ENCODE measurements at regions not wholly inside any gene's neighbourhood (a gene's known extent, or its start where the extent isn't known, plus 50 kb on each side); places are given as distances from the start of the nearest gene placed in this dataset.

- H3K27ac ChIP-seq: no peak overlapping the region
- no peak overlapping the region for H3K4me3 ChIP-seq
- no peaks in the 10 kb centered on the region for H3K4me1 ChIP-seq
- peaks cover 0 to 6% of the 10 kb centered on the region in 2 donors for H3K27me3 ChIP-seq
- intact Hi-C loops (cut with DNase I; ENCODE audit: low total_unique reads): no loop called here
- H3K9me3 ChIP-seq: no peaks in the 10 kb centered on the region
- DNase-seq (ENCODE audit: low spot score in 2 of 2): no peak
- H3K36me3 ChIP-seq: no peaks in the 10 kb centered on the region
- no peak for TF ChIP-seq POLR2A (IDR thresholded peaks at IDR 0.05)
- no peak for TF ChIP-seq CTCF (IDR thresholded peaks at IDR 0.05)
- TF ChIP-seq POLR2AphosphoS5 (IDR thresholded peaks at IDR 0.05): no peak
Observed at GRCh38 chr11:131254254-131254653, 116.2 kb upstream of the NTM start.

- Histone ChIP-seq H3K4me3 (no peak overlapping the region), H3K9me3 (peaks cover 0 to 6% of the 10 kb centered on the region in 2 donors), H3K27ac (no peak overlapping the region), H3K27me3 (peaks cover 0 to 4% of the 10 kb centered on the region in 2 donors), H3K4me1 (no peaks in the 10 kb centered on the region), H3K36me3 (no peaks in the 10 kb centered on the region)
- DNase-seq (ENCODE audit: low spot score in 2 of 2): no peak
- intact Hi-C loops (cut with DNase I; ENCODE audit: low total_unique reads): no loop called here
- TF ChIP-seq POLR2AphosphoS5 (IDR thresholded peaks at IDR 0.05) (no peak), CTCF (IDR thresholded peaks at IDR 0.05) (no peak), POLR2A (IDR thresholded peaks at IDR 0.05) (no peak)
Observed at GRCh38 chr11:131274233-131274632, 96.2 kb upstream of the NTM start.

- no peak overlapping the region for H3K4me3 ChIP-seq
- no peaks in the 10 kb centered on the region for H3K36me3 ChIP-seq
- DNase-seq (ENCODE audit: low spot score in 2 of 2): no peak
- intact Hi-C loops (cut with DNase I; ENCODE audit: low total_unique reads): no loop called here
- no peaks in the 10 kb centered on the region for H3K4me1 ChIP-seq
- H3K9me3 ChIP-seq: peaks cover 0 to 6% of the 10 kb centered on the region in 2 donors
- TF ChIP-seq POLR2A (IDR thresholded peaks at IDR 0.05): no peak
- no peak for TF ChIP-seq POLR2AphosphoS5 (IDR thresholded peaks at IDR 0.05)
- peaks cover 0 to 4% of the 10 kb centered on the region in 2 donors for H3K27me3 ChIP-seq
- H3K27ac ChIP-seq: no peak overlapping the region
Observed at GRCh38 chr11:131275580-131275979, 94.8 kb upstream of the NTM start.

- Histone ChIP-seq H3K4me1 (no peaks in the 10 kb centered on the region), H3K27ac (no peak overlapping the region), H3K4me3 (no peak overlapping the region), H3K36me3 (no peaks in the 10 kb centered on the region), H3K9me3 (no peaks in the 10 kb centered on the region), H3K27me3 (peaks cover 0 to 4% of the 10 kb centered on the region in 2 donors)
- intact Hi-C loops (cut with DNase I; ENCODE audit: low total_unique reads): no loop called here
- DNase-seq (ENCODE audit: low spot score in 2 of 2): no peak
- TF ChIP-seq POLR2A (IDR thresholded peaks at IDR 0.05) (no peak), CTCF (IDR thresholded peaks at IDR 0.05) (no peak), POLR2AphosphoS5 (IDR thresholded peaks at IDR 0.05) (no peak)
Observed at GRCh38 chr11:131278472-131278871, 91.9 kb upstream of the NTM start.

- intact Hi-C loops (cut with DNase I; ENCODE audit: low total_unique reads): loop anchor here (10.0 kb wide), 1 partner anchor 1705 kb away; no protein-coding TSS in a partner anchor
- peaks cover 0 to 4% of the 10 kb centered on the region in 2 donors for H3K27me3 ChIP-seq
- TF ChIP-seq CTCF (IDR thresholded peaks at IDR 0.05) (no peak), POLR2AphosphoS5 (IDR thresholded peaks at IDR 0.05) (no peak), POLR2A (IDR thresholded peaks at IDR 0.05) (no peak)
- no peaks in the 10 kb centered on the region for H3K9me3 ChIP-seq
- no peaks in the 10 kb centered on the region for H3K4me1 ChIP-seq
- H3K4me3 ChIP-seq: no peak overlapping the region
- no peaks in the 10 kb centered on the region for H3K36me3 ChIP-seq
- no peak overlapping the region for H3K27ac ChIP-seq
- DNase-seq (ENCODE audit: low spot score in 2 of 2): no peak
Observed at GRCh38 chr11:131279654-131280384, 90.6 kb upstream of the NTM start.
